Lower leg skin (tissue), 3 donors: ENCODE measurements at regions not wholly inside any gene's neighbourhood (a gene's known extent, or its start where the extent isn't known, plus 50 kb on each side); places are given as distances from the start of the nearest gene placed in this dataset.

Experiments
- POLR2A ChIP-seq, 2 donors: fragments of 450-650 bp; IDR thresholded peaks; one replicate each; pipeline ENCODE4 v1.6.1; 2016 to 2017; ENCODE audit warnings: antibody characterized with exemption in 2 of 2, mild to moderate bottlenecking in 1 of 2, moderate library complexity in 1 of 2
- TF ChIP-seq, protein P1 (sequence below), 3 donors: fragments of 450-650 bp; IDR thresholded peaks; one replicate each; pipeline ENCODE4 v1.5.1; 2016; ENCODE audit warnings: antibody characterized with exemption in 3 of 3, mild to moderate bottlenecking in 3 of 3, moderate library complexity in 2 of 3

DNA sequence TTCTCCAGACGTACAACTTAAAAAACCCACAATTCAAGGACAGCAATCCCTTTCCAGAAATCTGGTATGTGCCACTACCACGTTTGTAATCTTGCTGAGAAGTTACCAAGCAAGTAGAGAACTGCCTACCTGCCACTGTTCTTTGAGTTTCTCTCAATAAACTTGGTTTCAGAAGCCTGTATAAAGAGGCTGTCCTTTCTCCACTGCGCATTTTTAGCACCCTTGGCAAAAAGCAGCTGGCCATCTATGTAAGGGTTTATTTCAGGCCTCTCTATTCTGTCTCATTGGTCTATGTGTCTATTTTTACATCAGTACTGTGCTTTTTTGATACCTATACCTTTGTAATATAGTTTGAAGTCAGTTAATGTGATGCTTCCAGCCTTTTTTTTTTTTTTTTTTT is 665.1 kb upstream of the BRINP3 start:
- TF ChIP-seq POLR2A (IDR thresholded peaks at IDR 0.05) = no peak
- TF ChIP-seq, protein P1, sequence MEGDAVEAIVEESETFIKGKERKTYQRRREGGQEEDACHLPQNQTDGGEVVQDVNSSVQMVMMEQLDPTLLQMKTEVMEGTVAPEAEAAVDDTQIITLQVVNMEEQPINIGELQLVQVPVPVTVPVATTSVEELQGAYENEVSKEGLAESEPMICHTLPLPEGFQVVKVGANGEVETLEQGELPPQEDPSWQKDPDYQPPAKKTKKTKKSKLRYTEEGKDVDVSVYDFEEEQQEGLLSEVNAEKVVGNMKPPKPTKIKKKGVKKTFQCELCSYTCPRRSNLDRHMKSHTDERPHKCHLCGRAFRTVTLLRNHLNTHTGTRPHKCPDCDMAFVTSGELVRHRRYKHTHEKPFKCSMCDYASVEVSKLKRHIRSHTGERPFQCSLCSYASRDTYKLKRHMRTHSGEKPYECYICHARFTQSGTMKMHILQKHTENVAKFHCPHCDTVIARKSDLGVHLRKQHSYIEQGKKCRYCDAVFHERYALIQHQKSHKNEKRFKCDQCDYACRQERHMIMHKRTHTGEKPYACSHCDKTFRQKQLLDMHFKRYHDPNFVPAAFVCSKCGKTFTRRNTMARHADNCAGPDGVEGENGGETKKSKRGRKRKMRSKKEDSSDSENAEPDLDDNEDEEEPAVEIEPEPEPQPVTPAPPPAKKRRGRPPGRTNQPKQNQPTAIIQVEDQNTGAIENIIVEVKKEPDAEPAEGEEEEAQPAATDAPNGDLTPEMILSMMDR (IDR thresholded peaks at IDR 0.05) = no peak
